ENCODE measurements at regions not wholly inside any gene's neighbourhood (a gene's known extent, or its start where the extent isn't known, plus 50 kb on each side); places are given as distances from the start of the nearest gene placed in this dataset.

GRCh38 chr19:30686176-30686820 lies 314.1 kb downstream of the ZNF536 start:
- no peak for TF ChIP-seq POLR2AphosphoS5 (IDR thresholded peaks at IDR 0.05; ENCODE audit: low read depth, low read length)
- no peak for TF ChIP-seq TAF1 (IDR thresholded peaks at IDR 0.05; ENCODE audit: low read depth, low read length)
- no peak for TF ChIP-seq SP1 (IDR thresholded peaks at IDR 0.05; ENCODE audit: low read depth, low read length)
